ENCODE measurements at regions not wholly inside any gene's neighbourhood (a gene's known extent, or its start where the extent isn't known, plus 50 kb on each side); places are given as distances from the start of the nearest gene placed in this dataset.

DNA sequence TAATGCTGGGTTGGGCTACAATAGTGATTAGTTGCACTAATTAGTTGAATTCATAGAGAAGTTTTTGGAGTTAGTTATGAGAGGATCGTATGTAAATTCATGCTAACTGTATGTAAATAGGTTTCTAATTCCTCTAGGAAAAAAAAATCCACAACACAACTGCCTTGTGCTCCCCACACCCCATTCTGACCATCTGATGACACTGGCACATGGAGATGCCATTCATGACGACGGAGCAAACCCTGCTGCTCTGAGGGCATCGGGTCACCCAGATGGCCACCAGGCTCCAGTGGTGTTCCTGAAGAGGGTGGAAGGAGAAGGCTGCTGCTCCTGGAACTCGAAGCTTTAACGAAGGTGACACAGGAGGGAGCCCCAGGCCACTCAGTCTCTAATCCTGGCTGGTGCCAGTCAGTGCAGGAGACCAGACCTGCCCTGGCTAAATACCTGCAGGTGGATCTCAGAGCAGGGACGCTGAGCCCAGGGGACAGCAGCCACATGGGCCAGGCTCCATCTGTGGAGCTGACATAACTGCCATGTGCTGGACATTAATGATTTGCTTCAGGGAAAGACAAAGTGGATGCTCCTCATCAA lies 90.3 kb downstream of the FAM50B start:
- Histone ChIP-seq H3K9me3 (ENCODE audit: low read depth, low read length) (no peaks in the 10 kb centered on the region), H3K4me3 (ENCODE audit: low read length) (no peak overlapping the region), H3K4me1 (ENCODE audit: insufficient read depth, low read length) (no peaks in the 10 kb centered on the region), H3K27me3 (ENCODE audit: insufficient read depth, low read length) (peaks cover 6% of the 10 kb centered on the region)

DNA sequence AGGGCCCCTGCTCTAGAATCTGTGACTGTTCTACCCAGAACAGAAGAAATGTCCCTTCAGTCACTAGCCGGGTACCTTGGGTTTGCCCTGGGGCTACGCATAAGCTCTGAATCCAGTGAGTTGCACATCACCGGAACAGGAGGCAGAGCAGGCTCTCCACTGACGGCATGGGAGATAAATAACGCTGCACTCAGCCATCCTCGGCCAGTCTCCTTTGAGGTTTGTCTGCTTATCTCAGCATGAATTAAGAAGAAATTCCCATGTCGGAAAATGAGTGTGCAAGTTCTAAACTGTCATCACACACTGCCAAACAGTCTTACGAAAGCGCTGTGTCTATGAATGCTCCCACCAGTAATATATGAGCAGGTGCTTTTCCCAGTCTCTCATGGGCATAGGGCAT lies 90.8 kb downstream of the FAM50B start:
- Histone ChIP-seq H3K4me1 (ENCODE audit: insufficient read depth, low read length) (no peaks in the 10 kb centered on the region), H3K9me3 (ENCODE audit: low read depth, low read length) (no peaks in the 10 kb centered on the region), H3K4me3 (ENCODE audit: low read length) (no peak overlapping the region), H3K27me3 (ENCODE audit: insufficient read depth, low read length) (peaks cover 8% of the 10 kb centered on the region)

DNA sequence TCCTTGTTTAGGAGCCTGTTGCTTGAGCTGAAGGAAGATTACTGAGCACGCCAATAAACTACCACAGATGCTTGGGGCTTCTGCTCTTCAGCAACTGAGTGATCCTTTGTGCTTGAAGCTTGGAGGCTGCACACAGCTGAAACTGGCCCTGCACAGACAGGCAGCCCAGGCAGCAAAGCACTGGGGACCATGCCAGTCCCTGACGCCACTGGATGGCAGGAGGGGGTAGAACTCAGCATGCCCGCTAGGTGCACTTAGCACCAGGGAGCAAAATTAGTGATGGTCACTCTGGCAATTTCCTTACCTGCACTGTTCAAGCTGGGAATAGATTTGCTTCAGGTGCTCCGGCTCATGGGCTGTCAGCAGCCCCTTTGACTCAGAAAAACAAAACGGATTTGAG lies 91.5 kb downstream of the FAM50B start:
- Histone ChIP-seq H3K4me3 (ENCODE audit: low read length) (no peak overlapping the region), H3K4me1 (ENCODE audit: insufficient read depth, low read length) (no peaks in the 10 kb centered on the region), H3K9me3 (ENCODE audit: low read depth, low read length) (no peaks in the 10 kb centered on the region), H3K27me3 (ENCODE audit: insufficient read depth, low read length) (peaks cover 9% of the 10 kb centered on the region)

DNA sequence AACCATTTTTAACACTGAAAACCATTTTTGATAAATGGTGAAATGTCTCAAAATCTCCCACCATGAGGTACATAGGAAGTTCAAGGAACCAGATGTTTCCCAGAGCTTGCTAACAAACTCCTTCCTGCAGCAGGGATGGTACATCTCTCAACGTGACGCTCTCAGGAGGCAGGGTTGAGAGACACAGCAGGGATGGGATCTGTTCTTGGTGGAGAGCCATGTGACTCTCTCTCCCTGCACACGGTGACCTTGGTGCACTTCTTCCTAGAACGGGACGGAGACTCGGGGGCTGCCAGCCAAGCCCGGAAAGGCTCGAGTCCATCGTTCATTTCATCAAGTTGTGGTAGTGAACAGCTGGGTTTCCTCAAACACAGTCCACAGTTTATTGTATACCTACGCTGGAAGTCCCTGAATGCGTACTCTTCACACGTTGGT lies 94.2 kb downstream of the FAM50B start:
- Histone ChIP-seq H3K4me3 (ENCODE audit: low read length) (no peak overlapping the region), H3K27me3 (ENCODE audit: insufficient read depth, low read length) (peaks cover 9% of the 10 kb centered on the region)

DNA sequence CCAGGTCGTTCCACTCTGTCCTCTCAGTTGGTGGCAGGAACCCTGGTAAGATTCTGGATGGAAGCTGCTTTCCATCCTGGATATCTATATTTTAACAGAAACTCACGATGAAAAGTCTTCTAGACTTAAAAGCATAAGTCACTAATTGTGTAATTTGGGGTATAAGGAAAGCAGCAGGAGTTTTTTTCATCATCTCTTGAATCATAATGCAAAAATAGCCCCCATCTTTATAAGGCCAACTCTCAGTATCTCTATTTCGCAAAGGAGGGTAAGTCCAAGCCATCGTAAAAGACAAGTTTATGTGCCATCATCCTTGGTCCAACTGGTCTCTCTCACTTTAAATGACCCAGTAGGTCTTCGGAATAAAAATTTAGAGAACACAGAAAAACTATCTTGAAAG lies 95.1 kb downstream of the FAM50B start:
- H3K4me3 ChIP-seq (ENCODE audit: low read length): no peak overlapping the region
- H3K9me3 ChIP-seq (ENCODE audit: low read depth, low read length): no peaks in the 10 kb centered on the region
- no peaks in the 10 kb centered on the region for H3K4me1 ChIP-seq (ENCODE audit: insufficient read depth, low read length)
- H3K27me3 ChIP-seq (ENCODE audit: insufficient read depth, low read length): peaks cover 9% of the 10 kb centered on the region

More for the DNA sequence above, 94.2 kb downstream of the FAM50B start:
- Histone ChIP-seq H3K9me3 (ENCODE audit: low read depth, low read length) (no peaks in the 10 kb centered on the region), H3K4me1 (ENCODE audit: insufficient read depth, low read length) (no peaks in the 10 kb centered on the region)

DNA sequence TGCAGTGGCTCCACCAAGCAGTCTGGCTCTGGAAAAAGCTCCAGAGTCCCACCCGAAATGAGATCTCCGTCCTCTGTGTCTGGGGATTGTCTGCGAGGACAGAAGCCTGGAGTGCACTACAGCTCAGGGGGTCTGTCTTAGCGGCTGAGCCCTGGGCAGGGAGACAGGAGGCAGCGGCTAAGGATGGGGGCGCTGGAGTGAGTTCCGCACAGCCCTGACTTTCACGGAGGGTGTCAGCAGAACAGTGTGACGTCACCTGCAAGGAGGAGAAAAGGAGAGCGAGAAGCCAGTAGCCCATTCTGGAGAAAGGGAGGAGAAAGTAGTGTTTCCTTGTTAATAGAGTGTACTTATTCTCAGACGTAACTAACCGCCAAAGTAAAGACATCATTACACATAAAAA lies 97.6 kb downstream of the FAM50B start:
- Histone ChIP-seq H3K9me3 (ENCODE audit: low read depth, low read length) (no peaks in the 10 kb centered on the region), H3K4me1 (ENCODE audit: insufficient read depth, low read length) (no peaks in the 10 kb centered on the region), H3K4me3 (ENCODE audit: low read length) (no peak overlapping the region), H3K27me3 (ENCODE audit: insufficient read depth, low read length) (peaks cover 7% of the 10 kb centered on the region)

DNA sequence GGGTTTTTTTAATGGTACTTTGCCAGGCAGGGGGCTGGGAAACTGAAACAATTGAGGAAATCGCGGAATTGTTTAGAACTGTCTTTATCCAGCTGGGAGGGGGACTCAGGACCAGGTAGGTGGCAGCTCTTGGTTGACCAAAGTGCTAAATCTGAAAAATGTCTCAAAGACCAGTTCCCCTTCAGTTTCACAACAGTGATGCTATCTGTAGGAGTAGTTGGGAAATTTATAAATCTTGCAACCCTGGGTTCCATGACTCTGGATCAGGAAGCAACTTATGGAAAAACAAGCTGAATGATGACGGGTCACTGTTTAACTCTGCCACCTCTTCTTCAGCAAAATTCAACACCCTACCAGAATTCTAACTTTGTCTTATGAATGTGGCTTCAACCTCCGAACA lies 99.7 kb downstream of the FAM50B start:
- Histone ChIP-seq H3K9me3 (ENCODE audit: low read depth, low read length) (no peaks in the 10 kb centered on the region), H3K4me1 (ENCODE audit: insufficient read depth, low read length) (no peaks in the 10 kb centered on the region), H3K4me3 (ENCODE audit: low read length) (no peak overlapping the region), H3K27me3 (ENCODE audit: insufficient read depth, low read length) (peaks cover 3% of the 10 kb centered on the region)

DNA sequence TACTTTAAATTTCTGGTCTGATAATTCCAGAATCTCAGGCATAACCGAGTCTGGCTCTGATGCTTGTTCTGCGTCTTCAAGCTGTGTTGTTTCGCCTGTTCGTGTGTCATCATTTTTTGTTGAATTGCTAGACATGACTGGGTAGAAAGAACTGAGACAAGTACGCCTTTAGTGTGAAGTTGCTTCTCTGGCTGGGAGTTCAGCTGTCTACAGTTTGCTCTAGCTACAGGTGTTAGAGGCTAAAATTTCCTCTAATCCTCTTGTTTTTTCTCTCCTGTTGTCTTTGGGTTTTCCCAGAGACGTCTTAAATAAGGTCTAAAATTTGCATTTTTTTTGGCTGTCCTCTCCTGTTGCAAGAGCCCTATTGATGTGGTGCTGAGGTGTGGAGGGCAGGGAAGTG lies 100.3 kb downstream of the FAM50B start:
- Histone ChIP-seq H3K4me1 (ENCODE audit: insufficient read depth, low read length) (no peaks in the 10 kb centered on the region), H3K9me3 (ENCODE audit: low read depth, low read length) (no peaks in the 10 kb centered on the region), H3K4me3 (ENCODE audit: low read length) (no peak overlapping the region), H3K27me3 (ENCODE audit: insufficient read depth, low read length) (peaks cover 3% of the 10 kb centered on the region)

DNA sequence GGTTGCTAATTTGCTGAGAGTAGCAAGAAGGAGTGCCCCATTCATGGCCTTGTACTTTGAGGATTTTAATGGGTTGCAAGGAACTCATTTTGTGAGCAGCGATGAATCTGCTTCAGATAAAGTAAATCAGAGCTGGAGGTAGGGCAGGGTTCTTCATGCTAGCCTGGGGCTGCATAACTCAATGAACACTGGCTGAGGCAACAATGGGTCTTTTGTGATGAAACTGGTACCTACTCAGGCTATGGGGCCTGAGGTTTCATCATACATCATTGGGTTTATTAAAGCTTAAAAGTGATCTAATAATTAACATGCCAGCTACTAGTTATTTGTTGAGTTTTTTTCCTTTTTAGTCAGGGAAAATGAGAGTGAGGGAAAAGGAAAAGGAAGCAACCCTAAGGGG lies 106.9 kb downstream of the FAM50B start:
- Histone ChIP-seq H3K4me1 (ENCODE audit: insufficient read depth, low read length) (no peaks in the 10 kb centered on the region), H3K9me3 (ENCODE audit: low read depth, low read length) (no peaks in the 10 kb centered on the region), H3K27me3 (ENCODE audit: insufficient read depth, low read length) (peaks cover 4% of the 10 kb centered on the region), H3K4me3 (ENCODE audit: low read length) (no peak overlapping the region)

DNA sequence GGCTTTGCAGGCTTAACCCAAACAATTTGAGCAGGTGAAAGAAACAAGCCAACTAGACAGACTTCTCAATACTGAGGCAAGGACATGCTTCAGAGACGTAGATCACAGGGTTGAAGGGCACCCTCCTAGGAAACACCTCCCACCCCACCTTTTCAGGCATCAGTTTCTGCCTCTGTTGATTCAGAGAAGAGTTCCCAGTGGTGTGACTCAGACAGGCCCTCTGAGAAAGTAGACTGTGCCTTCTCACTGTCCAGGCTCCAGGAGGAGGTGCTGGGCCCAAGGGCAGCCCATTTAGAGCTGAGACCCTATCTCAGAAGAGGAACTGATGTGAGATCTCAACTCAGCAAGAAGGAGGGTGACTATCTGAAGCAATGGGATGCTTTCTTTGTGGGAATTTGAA lies 108.1 kb downstream of the FAM50B start:
- peaks cover 4% of the 10 kb centered on the region for H3K27me3 ChIP-seq (ENCODE audit: insufficient read depth, low read length)
- H3K4me1 ChIP-seq (ENCODE audit: insufficient read depth, low read length): no peaks in the 10 kb centered on the region
- no peaks in the 10 kb centered on the region for H3K9me3 ChIP-seq (ENCODE audit: low read depth, low read length)
- no peak overlapping the region for H3K4me3 ChIP-seq (ENCODE audit: low read length)

DNA sequence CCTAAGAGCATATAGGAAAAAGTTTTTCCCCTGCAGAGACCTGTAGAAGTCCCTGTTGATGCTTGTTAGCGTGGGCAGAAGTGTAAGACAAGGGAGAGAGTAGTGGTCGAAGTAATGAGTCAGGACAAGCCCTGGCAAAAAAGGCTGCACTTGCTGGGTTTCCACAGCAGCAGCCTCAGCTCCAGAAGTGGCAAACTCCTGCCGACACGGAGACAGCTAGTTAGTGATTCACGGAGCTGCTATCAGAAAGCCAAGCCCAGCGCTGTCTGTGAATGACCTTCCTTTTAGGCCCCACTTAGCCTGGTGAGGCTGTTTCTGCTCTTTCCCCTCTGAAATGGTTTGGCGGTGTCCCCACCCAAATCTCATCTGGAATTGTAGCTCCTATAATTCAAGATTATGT lies 109.1 kb downstream of the FAM50B start:
- Histone ChIP-seq H3K9me3 (ENCODE audit: low read depth, low read length) (no peaks in the 10 kb centered on the region), H3K4me1 (ENCODE audit: insufficient read depth, low read length) (no peaks in the 10 kb centered on the region), H3K27me3 (ENCODE audit: insufficient read depth, low read length) (peaks cover 4% of the 10 kb centered on the region), H3K4me3 (ENCODE audit: low read length) (no peak overlapping the region)

DNA sequence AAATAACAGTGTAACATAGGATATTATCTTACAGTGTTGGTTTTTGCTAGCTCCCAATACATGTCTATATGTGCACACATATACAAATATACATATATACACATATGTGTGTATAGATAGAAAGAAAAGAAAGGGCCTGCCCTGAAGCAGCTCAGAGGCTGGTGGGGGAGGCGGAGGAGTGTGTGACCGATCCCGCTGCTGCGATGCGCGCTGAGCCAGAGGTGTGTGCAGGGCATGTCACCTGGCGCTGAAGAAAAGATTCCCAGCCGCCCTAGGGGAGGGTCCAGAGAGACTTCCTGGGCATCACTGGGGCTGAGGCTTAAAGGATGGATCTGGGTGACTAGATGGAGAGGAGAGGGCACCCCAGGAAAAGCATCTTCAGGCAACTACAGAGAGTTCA lies 110.2 kb downstream of the FAM50B start:
- Histone ChIP-seq H3K9me3 (ENCODE audit: low read depth, low read length) (no peaks in the 10 kb centered on the region), H3K27me3 (ENCODE audit: insufficient read depth, low read length) (peaks cover 4% of the 10 kb centered on the region), H3K4me3 (ENCODE audit: low read length) (no peak overlapping the region), H3K4me1 (ENCODE audit: insufficient read depth, low read length) (no peaks in the 10 kb centered on the region)

DNA sequence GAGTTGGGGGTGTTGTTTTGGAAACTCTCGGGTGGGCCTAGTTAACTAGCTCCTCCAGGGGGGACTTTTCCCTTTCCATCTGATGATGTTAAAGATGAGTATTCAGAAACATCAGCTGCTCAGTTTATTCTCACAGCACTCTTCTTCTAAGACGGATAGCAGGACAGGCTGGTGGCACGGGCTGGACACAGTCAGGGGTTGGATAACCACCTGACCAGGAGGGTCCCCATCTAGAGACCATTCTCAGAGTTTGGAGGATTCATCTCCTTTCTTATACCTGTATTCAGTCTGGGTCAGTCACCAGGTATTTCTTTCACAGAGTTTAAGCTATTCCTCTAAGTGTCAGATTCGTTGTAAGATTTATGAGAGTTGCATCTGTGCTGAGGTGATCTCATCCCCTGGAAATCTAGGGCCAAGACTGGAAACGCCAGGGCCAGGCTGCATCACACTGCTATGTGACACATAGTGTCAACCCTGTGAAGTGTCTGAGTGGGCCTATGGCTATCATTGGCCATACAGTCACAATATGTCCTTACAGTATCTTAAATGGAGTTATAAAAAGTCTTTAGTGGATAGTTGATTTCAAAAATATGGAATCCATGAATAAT lies 111.7 kb downstream of the FAM50B start:
- no peak overlapping the region for H3K4me3 ChIP-seq (ENCODE audit: low read length)
- H3K9me3 ChIP-seq (ENCODE audit: low read depth, low read length): no peaks in the 10 kb centered on the region
- H3K4me1 ChIP-seq (ENCODE audit: insufficient read depth, low read length): no peaks in the 10 kb centered on the region
- peaks cover 3% of the 10 kb centered on the region for H3K27me3 ChIP-seq (ENCODE audit: insufficient read depth, low read length)

DNA sequence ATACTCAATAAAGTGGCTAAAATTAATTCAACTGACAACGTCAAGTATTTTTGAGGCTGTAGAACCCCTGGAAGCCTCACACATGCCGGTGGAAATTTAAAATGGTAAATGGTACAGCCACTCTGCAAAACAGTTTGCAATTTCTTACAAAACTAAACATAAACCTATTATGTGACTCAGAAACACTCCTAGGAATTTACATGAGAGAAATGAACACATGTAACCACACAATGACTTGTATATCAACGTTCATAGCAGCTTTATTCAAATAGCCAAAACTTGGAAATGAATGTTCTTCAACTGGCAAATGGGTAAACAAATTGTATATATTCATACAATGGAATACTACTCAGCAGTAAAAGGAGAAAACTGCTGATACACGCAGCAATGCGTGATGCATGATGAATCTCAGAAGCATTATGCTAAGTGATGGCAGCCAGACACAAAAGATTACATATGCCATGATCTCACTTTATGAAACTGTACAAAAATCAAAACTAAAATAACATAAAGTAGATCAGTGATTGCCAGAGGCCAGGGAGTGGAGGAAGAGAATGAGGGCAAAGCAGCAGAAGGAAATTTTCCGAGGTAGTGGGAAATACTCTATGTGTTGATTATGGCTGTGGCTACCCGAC lies 112.5 kb downstream of the FAM50B start:
- Histone ChIP-seq H3K4me3 (ENCODE audit: low read length) (no peak overlapping the region), H3K27me3 (ENCODE audit: insufficient read depth, low read length) (no peaks in the 10 kb centered on the region), H3K9me3 (ENCODE audit: low read depth, low read length) (no peaks in the 10 kb centered on the region), H3K4me1 (ENCODE audit: insufficient read depth, low read length) (no peaks in the 10 kb centered on the region)

DNA sequence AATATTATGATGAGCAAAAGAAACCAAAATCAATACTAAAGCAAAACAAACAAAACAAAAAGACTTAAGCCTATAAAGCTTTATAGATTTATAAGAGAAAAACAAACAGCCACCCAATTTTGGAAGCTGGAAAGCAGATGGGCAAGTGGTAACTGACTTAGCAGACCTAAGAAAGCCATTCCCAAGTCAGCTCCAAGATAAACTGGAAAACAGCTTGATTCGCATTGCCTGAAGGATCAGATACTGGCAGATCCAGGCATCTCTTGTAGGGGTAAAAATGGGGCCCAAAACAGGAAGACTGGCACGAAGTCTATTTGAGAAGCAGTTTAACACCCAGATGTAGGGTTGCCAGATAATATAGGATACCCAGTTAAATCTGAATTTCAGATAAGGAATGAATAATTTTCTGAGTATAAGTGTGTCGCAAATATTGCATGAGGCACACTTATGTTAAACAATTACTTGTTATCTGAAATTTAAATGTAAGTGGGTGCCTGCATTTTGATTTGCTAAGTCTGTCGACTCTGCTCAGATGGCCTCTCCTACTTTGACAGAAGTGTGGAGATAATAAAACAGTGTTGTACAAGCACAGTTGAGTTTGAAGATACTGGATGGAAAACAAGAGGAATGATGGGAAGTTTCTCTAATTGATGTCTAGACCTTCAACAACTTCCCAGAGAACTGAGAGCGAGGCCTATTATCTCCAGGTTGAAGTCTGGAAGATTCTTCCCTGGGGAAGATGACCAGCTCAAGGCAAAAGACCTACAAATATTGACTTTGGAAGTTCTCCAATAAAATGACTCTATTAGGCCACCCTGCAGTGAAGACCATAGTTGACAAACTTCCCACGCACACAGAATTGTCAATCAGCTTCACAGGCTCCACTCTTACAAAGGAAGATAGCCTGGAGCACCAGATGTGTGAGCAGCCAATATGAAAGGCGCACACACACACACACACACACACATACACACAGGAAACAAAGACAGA lies 113.4 kb downstream of the FAM50B start:
- H3K27me3 ChIP-seq (ENCODE audit: insufficient read depth, low read length): no peaks in the 10 kb centered on the region

More for the DNA sequence above, 113.4 kb downstream of the FAM50B start:
- Histone ChIP-seq H3K4me1 (ENCODE audit: insufficient read depth, low read length) (no peaks in the 10 kb centered on the region), H3K9me3 (ENCODE audit: low read depth, low read length) (no peaks in the 10 kb centered on the region), H3K4me3 (ENCODE audit: low read length) (no peak overlapping the region)

Data from mononuclear cell (primary cell).